Activated naive CD4-positive, alpha-beta T cell treated with anti-CD3 and anti-CD28 coated beads, Interleukin-2, amount 50 U/mL, for 72 hours (primary cell): ENCODE measurements at regions not wholly inside any gene's neighbourhood (a gene's known extent, or its start where the extent isn't known, plus 50 kb on each side); places are given as distances from the start of the nearest gene placed in this dataset.
"Not testable (repeated sequence)": the region's sequence is repeated elsewhere in the genome, so short reads cannot be mapped to it uniquely, and the experiment has no call there.

Source experiments
- ATAC-seq, 2 donors: fragments of 150-1000 bp; cut with Tn5 transposase; 2 replicates each; pipeline ENCODE4 v1.10.0; 2021; ENCODE audit warnings: mild to moderate bottlenecking in 2 of 2, moderate library complexity in 2 of 2
- DNase-seq, 2 donors: peaks; one replicate each; pipeline ENCODE4 v3.0.0; 2021 to 2022; ENCODE audit warnings: low spot score in 2 of 2
- H3K27ac Mint-ChIP-seq, 2 donors: one replicate each; pipeline ENCODE4 v1.8.0; 2022; ENCODE audit warnings: mild to moderate bottlenecking in 2 of 2, mixed read lengths in 2 of 2
- H3K36me3 Mint-ChIP-seq, 2 donors: one replicate each; pipeline ENCODE4 v1.8.0; 2022; ENCODE audit warnings: mixed read lengths in 2 of 2
- H3K9me3 Mint-ChIP-seq, 2 donors: one replicate each; pipeline ENCODE4 v1.8.0; 2022; ENCODE audit warnings: mixed read lengths in 2 of 2

DNA sequence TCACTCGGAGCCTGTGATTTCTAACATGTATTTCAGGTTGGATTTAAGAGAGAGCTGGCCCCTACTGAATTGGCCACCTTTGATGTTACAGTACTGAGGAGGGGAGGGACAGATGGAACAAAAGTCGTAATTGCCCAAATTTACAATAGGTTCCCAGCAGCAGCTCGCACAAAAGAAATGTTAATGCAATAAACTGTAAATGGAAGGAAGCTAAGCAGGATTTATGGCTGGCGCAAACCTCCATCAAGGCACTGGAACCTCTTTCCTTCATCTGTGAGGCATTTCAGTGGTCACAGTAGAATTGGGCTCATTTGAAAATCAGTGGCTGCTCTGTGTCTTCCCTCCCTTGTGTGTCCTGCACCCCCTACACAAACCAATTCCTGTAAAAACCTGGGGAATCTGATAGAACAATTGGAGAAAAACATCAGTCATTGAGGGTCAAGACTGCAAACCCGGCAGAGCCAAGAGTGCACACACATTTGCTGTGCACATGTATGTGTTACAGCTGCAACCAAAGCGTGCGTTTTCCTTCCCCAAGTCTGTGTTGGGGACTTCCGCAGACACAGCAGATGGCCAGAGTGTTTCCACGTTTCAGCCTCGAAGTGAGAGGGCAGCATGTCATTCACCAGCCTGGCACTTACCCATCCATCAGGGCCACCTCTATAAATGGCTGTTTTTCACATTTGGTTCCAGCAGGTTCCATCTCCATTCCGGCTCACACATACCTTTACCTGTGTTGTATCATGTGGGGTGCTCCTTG, 192.8 kb downstream of the TM9SF2 start:
- DNase-seq, result no peak
- Mint-ChIP-seq H3K36me3 (no peaks in the 10 kb centered on the region), H3K9me3 (no peaks in the 10 kb centered on the region), H3K27ac (no peak overlapping the region)
- ATAC-seq, result no peak

DNA sequence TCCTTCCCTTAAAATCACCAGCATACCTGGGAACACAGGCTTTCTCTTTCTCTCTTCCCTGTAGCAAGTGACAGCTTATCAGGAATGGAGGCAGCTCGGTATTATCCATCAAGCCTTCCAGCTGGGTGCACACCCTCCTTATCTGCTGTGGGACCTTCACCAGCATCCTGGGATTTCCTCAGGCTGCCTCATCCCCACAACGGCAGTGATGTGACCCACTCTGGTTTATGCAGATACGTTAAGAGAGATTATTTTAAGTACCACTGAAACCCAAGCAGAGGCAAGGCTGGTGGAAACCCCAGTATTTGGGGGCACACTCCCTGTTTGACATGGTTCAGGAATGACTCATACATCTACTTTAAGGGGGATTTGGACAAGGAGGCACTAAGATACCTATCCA, 192.1 kb downstream of the TM9SF2 start:
- DNase-seq, result no peak
- no peak for ATAC-seq
- Mint-ChIP-seq H3K9me3 (no peaks in the 10 kb centered on the region), H3K27ac (no peak overlapping the region), H3K36me3 (no peaks in the 10 kb centered on the region)

DNA sequence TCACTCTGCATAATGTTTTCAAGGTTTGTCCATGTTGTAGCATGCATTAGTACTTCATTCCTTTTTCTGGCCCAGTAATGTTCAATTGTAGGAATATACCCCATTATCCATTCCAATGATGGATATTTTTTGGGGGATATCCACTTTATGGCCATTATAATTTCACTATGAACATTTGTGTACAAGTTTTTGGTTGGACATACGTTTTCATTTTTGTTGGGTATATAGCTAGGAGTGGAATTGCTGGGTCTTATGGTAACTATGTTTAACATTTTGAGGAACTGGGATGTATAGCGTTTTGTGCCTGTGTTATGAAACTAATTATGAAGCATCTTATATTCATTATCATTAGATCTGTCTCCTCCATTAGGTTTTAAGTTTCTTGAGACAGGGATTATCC, 191.6 kb downstream of the TM9SF2 start:
- DNase-seq (no peak), ATAC-seq (no peak)
- Mint-ChIP-seq H3K9me3 (no peaks in the 10 kb centered on the region), H3K27ac (no peak overlapping the region), H3K36me3 (no peaks in the 10 kb centered on the region)

DNA sequence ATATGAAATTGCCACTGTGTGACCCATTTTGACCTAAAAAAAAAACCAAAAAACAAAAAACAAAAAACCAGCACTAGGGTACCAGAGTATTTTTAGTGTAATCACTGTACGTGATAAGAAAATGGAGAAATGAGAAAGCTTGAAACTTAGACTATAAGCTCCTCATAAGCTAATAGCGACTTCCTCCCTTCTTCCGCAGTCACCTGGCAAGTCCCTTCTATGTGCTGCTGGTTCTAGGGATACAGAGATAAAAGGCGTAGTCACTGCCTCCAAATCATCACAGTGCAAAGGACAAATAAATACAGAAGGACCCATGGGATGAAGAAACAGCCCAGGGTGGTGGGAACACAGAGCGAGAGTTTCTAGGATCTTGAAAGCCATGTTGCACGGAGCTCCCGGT, 190.3 kb downstream of the TM9SF2 start:
- no peak for ATAC-seq
- H3K9me3 Mint-ChIP-seq, result no peaks in the 10 kb centered on the region
- no peak overlapping the region for H3K27ac Mint-ChIP-seq
- no peaks in the 10 kb centered on the region for H3K36me3 Mint-ChIP-seq
- DNase-seq, result no peak

DNA sequence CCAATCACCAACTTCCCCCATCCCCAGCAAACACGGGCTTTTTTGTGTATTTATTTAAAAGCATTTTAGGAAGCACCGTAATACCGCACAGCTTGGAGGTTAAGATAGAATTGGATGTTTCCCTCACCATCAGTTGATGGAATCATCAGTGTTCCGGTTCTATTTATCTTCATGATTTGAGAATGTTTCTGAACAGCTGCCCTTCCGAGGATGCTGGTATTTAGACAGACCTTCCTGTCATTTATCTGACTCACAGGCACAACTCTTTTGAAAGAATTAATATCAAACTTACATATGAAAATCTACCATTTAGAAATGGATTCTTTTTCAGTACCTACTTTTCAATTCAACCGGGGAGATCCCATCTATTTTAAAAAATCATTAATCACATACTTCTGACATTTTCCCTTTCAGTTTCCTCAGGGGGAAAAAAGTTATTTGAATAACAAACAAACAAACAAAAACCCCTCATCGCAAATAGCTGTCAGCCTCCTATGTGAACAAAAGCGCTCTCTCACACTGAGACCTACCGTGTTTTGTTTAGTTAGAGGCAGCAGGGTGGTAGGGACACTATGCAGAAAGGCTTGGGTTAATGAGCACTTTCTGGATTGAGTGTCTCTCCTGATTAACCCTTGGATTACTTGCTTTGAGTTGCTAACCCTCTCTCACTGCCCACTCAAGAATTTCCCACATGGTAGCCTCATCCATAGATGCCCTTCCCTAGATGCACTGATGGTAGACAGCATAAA, 189.3 kb downstream of the TM9SF2 start:
- no peaks in the 10 kb centered on the region for H3K9me3 Mint-ChIP-seq
- ATAC-seq, result no peak
- no peak overlapping the region for H3K27ac Mint-ChIP-seq
- DNase-seq, result no peak
- H3K36me3 Mint-ChIP-seq, result no peaks in the 10 kb centered on the region

DNA sequence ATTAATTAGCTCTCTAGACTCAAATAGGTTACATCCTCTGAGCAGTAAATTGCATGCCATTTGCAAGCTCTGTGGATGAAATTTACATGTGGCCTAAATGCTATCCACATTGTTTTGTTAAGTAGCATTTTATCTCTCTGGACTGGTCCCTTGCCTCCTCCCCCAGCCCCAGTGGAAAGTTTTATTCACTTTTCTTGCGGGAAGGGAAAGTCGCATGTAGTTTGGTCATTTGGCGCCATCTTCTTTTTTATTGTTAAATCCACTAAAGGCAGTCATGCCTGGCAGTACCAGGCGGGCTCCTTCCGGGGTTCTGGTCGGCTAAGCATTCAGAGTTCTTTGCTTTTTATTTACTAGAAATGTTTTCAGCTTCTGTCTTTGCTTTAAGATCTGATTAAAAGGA, 188.7 kb downstream of the TM9SF2 start:
- DNase-seq (no peak), ATAC-seq (no peak)
- Mint-ChIP-seq H3K9me3 (no peaks in the 10 kb centered on the region), H3K27ac (no peak overlapping the region), H3K36me3 (no peaks in the 10 kb centered on the region)

DNA sequence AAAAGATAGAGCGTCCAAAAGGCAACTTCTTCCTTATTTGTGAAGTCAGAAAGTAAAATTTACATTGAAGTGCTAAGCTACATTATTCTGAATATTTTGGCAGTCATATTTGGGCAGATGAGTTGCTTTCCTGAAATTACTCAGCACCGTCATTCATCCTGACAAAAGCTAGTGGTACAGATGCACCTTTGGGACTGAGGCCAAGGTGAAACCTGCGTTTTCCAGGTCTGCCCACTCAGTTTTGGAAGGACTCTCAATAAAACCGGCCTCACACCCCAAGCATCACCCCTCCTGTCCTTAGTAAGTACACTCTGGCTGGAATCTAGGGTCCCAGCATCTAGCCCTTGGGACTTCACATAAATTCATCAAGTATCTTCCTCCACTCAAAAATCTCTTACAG, 187.5 kb downstream of the TM9SF2 start:
- DNase-seq (no peak), ATAC-seq (no peak)
- H3K36me3 Mint-ChIP-seq, result no peaks in the 10 kb centered on the region
- no peak overlapping the region for H3K27ac Mint-ChIP-seq
- H3K9me3 Mint-ChIP-seq, result no peaks in the 10 kb centered on the region

DNA sequence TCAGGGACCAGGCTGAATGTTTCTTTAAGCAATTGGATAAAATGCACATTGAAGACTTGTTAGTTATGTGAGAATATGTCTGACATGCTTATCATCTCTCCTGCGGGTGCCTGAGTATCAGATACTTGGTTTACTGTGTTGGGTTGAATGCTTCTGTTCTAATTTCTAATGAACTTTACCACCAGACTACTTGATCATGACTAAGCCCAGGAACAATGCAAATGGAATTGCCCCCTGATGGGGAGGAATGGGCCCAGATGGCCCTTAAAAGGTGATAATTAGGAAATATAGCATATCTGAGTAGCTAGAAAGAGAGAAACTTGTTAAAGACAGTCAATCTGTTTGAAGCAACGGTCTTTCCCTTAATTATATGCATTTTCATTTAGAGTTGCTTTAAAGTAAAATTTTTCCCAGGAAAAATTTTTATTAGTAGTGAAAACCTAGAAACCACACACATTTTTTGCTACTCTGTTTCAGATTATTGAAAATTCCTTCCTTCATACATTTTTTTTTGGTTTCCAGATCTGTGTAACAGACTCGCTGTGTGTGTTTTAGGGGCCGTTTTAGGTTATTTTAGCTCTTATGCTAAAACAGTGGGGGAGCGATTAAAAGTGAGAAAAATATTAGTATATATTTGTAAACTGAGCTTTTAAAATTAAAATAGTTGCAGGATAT, 186.6 kb downstream of the TM9SF2 start:
- DNase-seq (no peak), ATAC-seq (no peak)
- no peaks in the 10 kb centered on the region for H3K36me3 Mint-ChIP-seq
- H3K27ac Mint-ChIP-seq, result no peak overlapping the region
- H3K9me3 Mint-ChIP-seq, result no peaks in the 10 kb centered on the region

DNA sequence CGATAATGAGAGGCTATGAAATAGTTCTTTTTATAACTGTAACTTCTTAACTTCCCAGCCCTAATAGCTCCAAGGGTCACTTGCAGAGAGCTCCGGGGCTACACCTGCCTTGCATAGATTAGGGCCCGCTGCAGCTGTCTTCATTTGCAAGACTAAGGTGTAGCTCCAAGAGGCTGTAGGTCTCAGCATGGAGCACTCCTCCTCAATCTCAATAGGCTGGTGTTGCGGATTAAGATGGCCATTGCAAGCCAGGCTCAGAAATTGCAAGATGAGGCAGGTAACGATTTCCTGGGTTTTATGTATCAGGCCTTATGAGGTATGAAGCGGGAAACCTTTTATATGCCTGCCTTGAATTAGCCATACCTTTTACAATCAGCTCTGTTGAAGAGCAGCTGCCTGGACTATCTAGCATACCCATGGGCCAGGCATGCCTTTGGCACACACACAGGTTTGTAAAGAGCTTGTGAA, 185.7 kb downstream of the TM9SF2 start:
- Mint-ChIP-seq H3K27ac (no peak overlapping the region), H3K36me3 (no peaks in the 10 kb centered on the region), H3K9me3 (no peaks in the 10 kb centered on the region)
- DNase-seq (no peak), ATAC-seq (no peak)

DNA sequence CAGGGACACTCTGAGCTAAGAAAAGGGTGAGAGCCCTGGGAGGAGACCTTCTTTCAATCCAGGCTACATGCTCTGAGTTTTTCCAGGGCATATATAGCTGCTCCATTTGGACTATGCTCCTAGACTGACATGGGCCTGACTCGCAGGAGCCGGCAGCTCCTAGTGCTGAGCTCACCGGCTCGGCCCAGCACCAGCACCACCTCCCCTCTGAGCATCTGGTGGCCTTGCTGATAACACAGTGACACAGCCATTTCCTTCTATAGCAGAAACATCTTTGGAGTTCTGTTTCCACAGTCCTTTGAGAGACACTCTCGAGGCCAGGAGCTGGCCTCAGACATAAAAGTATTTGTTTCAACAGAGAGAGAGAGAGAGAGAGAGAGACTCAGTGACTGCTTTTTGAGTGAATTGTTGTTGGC, 184.9 kb downstream of the TM9SF2 start:
- no peaks in the 10 kb centered on the region for H3K9me3 Mint-ChIP-seq

DNA sequence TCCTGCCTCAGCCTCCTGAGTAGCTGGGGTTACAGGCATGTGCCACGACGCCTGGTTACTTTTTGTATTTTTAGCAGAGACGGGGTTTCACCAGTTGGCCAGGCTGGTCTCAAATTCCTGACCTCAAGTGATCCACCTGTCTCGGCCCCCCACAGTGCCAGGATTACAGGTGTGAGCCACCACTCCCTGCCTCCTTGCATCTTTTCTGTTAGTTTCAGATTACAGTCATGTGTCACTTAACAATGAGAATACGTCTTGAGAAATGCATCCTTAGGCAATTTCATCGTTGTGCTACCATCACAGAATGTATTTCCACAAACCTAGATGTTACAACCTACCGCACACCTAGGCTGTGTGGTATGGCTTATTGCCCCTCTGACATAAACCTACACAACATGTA, 180.4 kb downstream of the TM9SF2 start:
- Mint-ChIP-seq H3K27ac (no peak overlapping the region), H3K9me3 (no peaks in the 10 kb centered on the region), H3K36me3 (no peaks in the 10 kb centered on the region)
- no peak for ATAC-seq
- DNase-seq, result no peak

More for the DNA sequence above, 184.9 kb downstream of the TM9SF2 start:
- Mint-ChIP-seq H3K27ac (no peak overlapping the region), H3K36me3 (no peaks in the 10 kb centered on the region)
- no peak for DNase-seq
- ATAC-seq, result no peak

DNA sequence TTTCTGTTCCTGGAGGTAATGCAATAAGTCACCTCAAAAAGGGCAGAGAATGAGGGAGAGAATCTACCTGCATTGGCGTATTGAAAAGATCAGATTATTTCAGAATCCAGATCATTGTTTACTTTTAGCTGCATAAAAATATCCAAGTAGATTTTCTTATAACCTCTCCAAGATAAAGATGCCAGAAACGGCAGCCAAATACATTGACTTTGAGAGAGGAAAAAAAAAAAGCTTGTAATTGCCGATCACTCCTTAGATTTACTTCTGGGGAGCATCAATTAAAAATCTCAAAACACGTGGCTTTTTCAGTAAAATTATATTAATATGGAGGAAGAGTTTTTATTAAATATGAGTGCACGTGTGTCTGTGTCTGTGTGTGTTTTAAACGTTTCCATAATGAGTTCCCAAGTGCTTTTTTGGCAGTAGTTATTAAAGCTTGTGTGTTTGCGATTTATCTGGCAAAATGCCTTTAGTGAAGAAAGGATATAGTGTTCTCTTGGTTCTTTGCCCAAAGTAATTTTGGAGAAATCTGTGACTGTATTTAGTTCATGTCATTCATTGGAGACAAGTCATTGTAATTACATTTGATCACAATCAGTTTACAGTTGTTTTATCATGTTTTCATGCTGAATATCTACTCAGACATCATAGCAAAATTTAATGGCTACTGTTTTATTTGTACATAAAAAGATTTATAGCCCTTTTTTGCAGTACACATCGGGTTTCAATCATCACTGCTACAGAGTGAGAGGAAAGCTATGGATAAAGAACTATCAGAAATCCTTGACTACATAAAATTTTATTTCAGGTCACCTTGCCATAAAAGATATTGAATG, 176.1 kb downstream of the TM9SF2 start:
- H3K9me3 Mint-ChIP-seq, result no peaks in the 10 kb centered on the region
- no peaks in the 10 kb centered on the region for H3K36me3 Mint-ChIP-seq
- no peak for ATAC-seq
- no peak overlapping the region for H3K27ac Mint-ChIP-seq
- no peak for DNase-seq

DNA sequence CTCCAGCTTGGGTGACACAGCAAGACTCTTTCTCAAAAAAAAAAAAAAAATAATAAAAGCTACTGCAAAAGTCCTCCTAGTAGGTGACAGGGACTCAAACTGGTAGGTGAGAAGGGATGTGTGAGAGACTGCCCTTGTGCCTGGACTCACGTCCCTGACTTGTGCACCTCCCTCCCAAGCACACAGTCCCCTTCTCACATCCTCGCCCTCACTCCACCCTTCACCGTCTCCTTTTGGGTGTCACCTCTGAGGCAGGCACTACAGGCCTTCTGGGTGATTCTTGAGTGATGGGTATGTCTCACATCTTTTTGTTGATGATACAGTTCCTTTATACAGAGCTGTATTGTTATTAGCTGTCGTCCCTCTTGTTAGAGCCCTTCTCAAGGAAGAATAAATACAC, 170.5 kb downstream of the TM9SF2 start:
- H3K36me3 Mint-ChIP-seq, result no peaks in the 10 kb centered on the region
- no peaks in the 10 kb centered on the region for H3K9me3 Mint-ChIP-seq
- ATAC-seq (no peak), DNase-seq (no peak)
- H3K27ac Mint-ChIP-seq, result no peak overlapping the region

DNA sequence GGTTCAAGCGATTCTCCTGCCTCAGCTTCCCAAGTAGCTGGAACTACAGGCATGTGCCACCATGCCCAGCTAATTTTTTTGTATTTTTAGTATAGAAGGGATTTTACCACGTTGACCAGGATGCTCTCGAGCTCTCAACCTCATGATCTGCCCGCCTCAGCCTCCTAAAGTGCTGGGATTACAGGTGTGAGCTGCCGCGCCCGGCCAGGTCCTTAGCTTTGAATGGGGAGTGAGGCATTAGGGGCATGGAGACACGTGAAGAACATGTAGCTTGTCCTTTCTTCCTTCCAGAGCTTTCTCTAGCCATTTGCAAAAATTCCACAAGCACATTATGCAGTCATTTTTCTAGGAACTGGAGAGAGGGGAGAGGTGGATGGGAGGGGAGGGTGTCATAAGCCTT, 167.8 kb downstream of the TM9SF2 start:
- not testable (repeated sequence) for H3K27ac Mint-ChIP-seq, ATAC-seq, H3K36me3 Mint-ChIP-seq, H3K9me3 Mint-ChIP-seq, DNase-seq

DNA sequence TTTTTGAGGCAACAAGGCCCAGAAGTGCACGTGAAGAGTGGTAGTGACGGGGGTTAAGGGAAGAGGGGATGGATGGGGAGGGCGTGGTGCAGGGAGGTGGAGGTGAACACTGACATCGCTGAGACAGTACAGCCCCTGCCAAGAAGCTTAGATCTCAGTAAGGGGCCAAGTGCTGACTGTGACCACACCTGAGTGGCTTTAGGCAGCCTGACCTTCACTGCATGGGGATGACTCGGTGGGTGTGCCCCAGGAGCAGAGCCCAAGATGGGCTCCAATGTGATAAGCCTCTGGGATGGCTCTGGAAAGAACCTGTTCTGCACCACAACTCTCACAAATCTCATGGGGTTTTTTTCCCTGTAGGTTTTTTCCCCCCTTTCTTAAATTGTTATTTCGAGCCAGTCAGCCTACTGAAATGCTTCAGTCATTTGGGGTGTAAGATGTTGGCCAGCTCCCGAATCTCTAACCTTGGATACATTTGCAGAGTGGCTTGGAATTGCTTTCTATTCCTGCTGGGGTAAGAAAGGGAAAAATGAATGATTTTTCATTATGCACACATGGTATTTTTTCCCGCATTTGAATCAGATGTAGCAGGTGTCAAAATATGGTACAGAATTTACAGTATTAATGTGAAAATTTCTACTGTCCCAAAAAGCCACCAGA, 165.0 kb downstream of the TM9SF2 start:
- DNase-seq, result no peak
- peak in 1 of 2 donors; percentile 88 for ATAC-seq
- H3K9me3 Mint-ChIP-seq, result no peaks in the 10 kb centered on the region
- no peak overlapping the region for H3K27ac Mint-ChIP-seq
- no peaks in the 10 kb centered on the region for H3K36me3 Mint-ChIP-seq

DNA sequence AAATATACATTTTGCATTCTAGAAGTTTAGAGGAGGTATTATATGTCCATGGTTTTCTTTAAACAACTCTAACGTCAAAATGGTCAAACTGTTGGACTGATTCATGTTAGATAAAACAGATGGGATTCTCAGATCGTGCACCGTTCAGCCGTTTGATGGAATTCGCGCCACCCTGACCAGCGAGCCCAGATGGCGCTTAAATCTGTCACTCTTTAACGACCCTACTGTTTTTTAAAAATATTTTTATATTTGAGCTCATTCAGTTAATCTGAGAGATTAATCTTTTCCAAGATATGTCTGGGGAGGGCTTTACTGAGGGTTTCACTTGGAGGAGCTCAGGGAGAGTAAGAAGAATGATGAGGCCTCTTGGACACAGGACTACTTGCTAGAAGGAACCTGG, 164.4 kb downstream of the TM9SF2 start:
- Mint-ChIP-seq H3K27ac (no peak overlapping the region), H3K9me3 (no peaks in the 10 kb centered on the region), H3K36me3 (no peaks in the 10 kb centered on the region)
- ATAC-seq (no peak), DNase-seq (no peak)
